GM23338 (cell line): ENCODE measurements at regions not wholly inside any gene's neighbourhood (a gene's known extent, or its start where the extent isn't known, plus 50 kb on each side); places are given as distances from the start of the nearest gene placed in this dataset.

ENCODE experiments used
- ATAC-seq: fragments of 200-7000 bp; cut with Tn5 transposase; 3 replicates; pipeline ENCODE4 v1.9.1; 2020
- DNase-seq: peaks from one replicate; pipeline ENCODE4 v3.0.0-alpha.2; 2015; ENCODE audit warnings: low spot score
- H2AFZ ChIP-seq: fragments of 200-600 bp; sonication (generic); 2 replicates; pipeline ENCODE4 v1.8.0; 2016; ENCODE audit warnings: antibody characterized with exemption, mild to moderate bottlenecking, moderate library complexity
- H3F3A ChIP-seq: fragments of 200-600 bp; sonication (generic); replicated peaks from 2 replicates; pipeline ENCODE4 v1.8.0; 2017; ENCODE audit warnings: antibody characterized with exemption, mixed run types, low read depth
- H3K27ac ChIP-seq: fragments of 200-600 bp; sonication (generic); 2 replicates; pipeline ENCODE4 v1.6.1; 2016; ENCODE audit warnings: low read depth
- H3K27me3 ChIP-seq: fragments of 200-600 bp; sonication (generic); 2 replicates; pipeline ENCODE4 v1.8.0; 2016; ENCODE audit warnings: mild to moderate bottlenecking, mixed run types, moderate library complexity; ENCODE audit not compliant: insufficient read depth
- H3K36me3 ChIP-seq: fragments of 200-600 bp; sonication (generic); 2 replicates; pipeline ENCODE4 v1.8.0; 2016; ENCODE audit warnings: mild to moderate bottlenecking; ENCODE audit not compliant: insufficient read depth
- H3K4me1 ChIP-seq: fragments of 200-600 bp; sonication (generic); 2 replicates; pipeline ENCODE4 v1.8.0; 2016; ENCODE audit warnings: mild to moderate bottlenecking, moderate library complexity; ENCODE audit not compliant: insufficient read depth
- H3K4me2 ChIP-seq: fragments of 200-600 bp; sonication (generic); 2 replicates; pipeline ENCODE4 v1.7.1; 2017; ENCODE audit warnings: mixed run types
- H3K4me3 ChIP-seq: fragments of 200-600 bp; sonication (generic); 2 replicates; pipeline ENCODE4 v1.6.1; 2016; ENCODE audit warnings: mixed run types
- H3K79me2 ChIP-seq: fragments of 200-600 bp; sonication (generic); replicated peaks from 2 replicates; pipeline ENCODE4 v1.8.0; 2017; ENCODE audit warnings: mild to moderate bottlenecking; ENCODE audit not compliant: insufficient read depth
- H3K9me2 ChIP-seq: fragments of 200-600 bp; sonication (generic); 2 replicates; pipeline ENCODE4 v1.8.0; 2017; ENCODE audit not compliant: insufficient read depth
- H4K20me1 ChIP-seq: fragments of 200-600 bp; sonication (generic); replicated peaks from 2 replicates; pipeline ENCODE4 v1.8.0; 2017; ENCODE audit warnings: mild to moderate bottlenecking; ENCODE audit not compliant: insufficient read depth
- H3K27ac Mint-ChIP-seq: 2 replicates; pipeline ENCODE4 v1.8.0; 2020; ENCODE audit warnings: inconsistent platforms, mild to moderate bottlenecking, moderate library complexity, mixed read lengths
- H3K27me3 Mint-ChIP-seq: 3 replicates; pipeline ENCODE4 v1.8.0; 2022; ENCODE audit warnings: low read depth, mild to moderate bottlenecking, moderate library complexity, mixed read lengths, inconsistent platforms; ENCODE audit not compliant: insufficient read depth, poor library complexity
- H3K36me3 Mint-ChIP-seq: 3 replicates; pipeline ENCODE4 v1.8.0; 2021; ENCODE audit warnings: low read depth, mild to moderate bottlenecking, inconsistent platforms, moderate library complexity, mixed read lengths
- H3K4me1 Mint-ChIP-seq: 3 replicates; pipeline ENCODE4 v1.8.0; 2020; ENCODE audit warnings: mild to moderate bottlenecking, inconsistent platforms, mixed read lengths
- H3K4me3 Mint-ChIP-seq: 3 replicates; pipeline ENCODE4 v1.8.0; 2021; ENCODE audit warnings: moderate library complexity, mild to moderate bottlenecking, inconsistent platforms, mixed read lengths
- H3K9me3 Mint-ChIP-seq: 3 replicates; pipeline ENCODE4 v1.8.0; 2020; ENCODE audit warnings: moderate library complexity, mild to moderate bottlenecking, inconsistent platforms, mixed read lengths
- CREB1 ChIP-seq: fragments of 250-450 bp; sonication (Bioruptor Pico); IDR thresholded peaks from 2 replicates; pipeline ENCODE4 v1.5.0; 2020; ENCODE audit warnings: low read depth, mild to moderate bottlenecking, moderate library complexity
- EZH2 ChIP-seq: fragments of 200-600 bp; sonication (generic); IDR thresholded peaks from one replicate; pipeline ENCODE4 v1.8.0; 2017; ENCODE audit warnings: antibody characterized with exemption, mild to moderate bottlenecking, low read depth; ENCODE audit not compliant: unreplicated experiment
- EZH2phosphoT487 ChIP-seq: fragments of 200-600 bp; sonication (generic); IDR thresholded peaks from one replicate; pipeline ENCODE4 v1.8.1; 2018; ENCODE audit warnings: antibody characterized with exemption; ENCODE audit not compliant: unreplicated experiment
- JUNB ChIP-seq: IDR thresholded peaks from one replicate; pipeline ENCODE4 v1.6.1; 2016; ENCODE audit warnings: antibody characterized with exemption; ENCODE audit not compliant: unreplicated experiment
- NANOG ChIP-seq: IDR thresholded peaks from 2 replicates; pipeline ENCODE4 v1.6.1; 2016; ENCODE audit warnings: antibody characterized with exemption, borderline replicate concordance
- POLR2AphosphoS5 ChIP-seq: IDR thresholded peaks from 2 replicates; pipeline ENCODE4 v1.6.1; 2016; ENCODE audit warnings: antibody characterized with exemption, low read depth
- ZNF331 ChIP-seq: fragments of 250-450 bp; sonication (Bioruptor Pico); IDR thresholded peaks from 2 replicates; pipeline ENCODE4 v1.5.0; 2020; ENCODE audit warnings: low read depth, mild to moderate bottlenecking, moderate library complexity
- TF ChIP-seq, protein P1 (sequence below): IDR thresholded peaks from one replicate; pipeline ENCODE4 v1.6.1; 2018; ENCODE audit warnings: antibody characterized with exemption; ENCODE audit not compliant: unreplicated experiment
- TF ChIP-seq, protein P2 (sequence below), 2 experiments: fragments of 200-600 bp in 1 of 2; sonication (generic) in 1 of 2; conservative IDR thresholded peaks; 2 replicates each; pipeline versions ENCODE4 v1.5.1 to v1.6.1; 2016 to 2017; ENCODE audit warnings: antibody characterized with exemption in 2 of 2, low read depth in 2 of 2, mild to moderate bottlenecking in 2 of 2, moderate library complexity in 1 of 2
- TF ChIP-seq, protein P3 (sequence below): IDR thresholded peaks from 2 replicates; pipeline ENCODE4 v1.6.1; 2016; ENCODE audit warnings: antibody characterized with exemption

DNA sequence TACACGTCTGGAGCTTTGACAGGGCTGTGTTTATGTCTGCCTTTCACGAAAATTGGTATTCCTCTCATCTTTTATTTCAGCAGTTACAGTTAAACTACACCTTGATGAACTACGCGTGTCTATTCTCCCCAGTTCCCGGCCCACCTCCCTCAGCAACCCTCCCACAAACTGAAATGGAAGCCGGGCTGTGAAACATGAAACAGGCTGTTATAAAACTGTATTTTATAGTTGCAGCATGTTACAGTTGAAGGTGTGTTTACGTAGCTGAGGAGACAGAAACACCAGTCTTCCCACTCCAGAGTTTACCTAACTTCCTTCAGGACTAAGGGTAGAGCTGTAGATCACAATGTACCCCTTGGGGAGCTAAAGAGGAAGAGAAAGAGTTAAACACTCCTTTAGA, 228.3 kb upstream of the ZNF32 start (continued):
- TF ChIP-seq, protein P1, sequence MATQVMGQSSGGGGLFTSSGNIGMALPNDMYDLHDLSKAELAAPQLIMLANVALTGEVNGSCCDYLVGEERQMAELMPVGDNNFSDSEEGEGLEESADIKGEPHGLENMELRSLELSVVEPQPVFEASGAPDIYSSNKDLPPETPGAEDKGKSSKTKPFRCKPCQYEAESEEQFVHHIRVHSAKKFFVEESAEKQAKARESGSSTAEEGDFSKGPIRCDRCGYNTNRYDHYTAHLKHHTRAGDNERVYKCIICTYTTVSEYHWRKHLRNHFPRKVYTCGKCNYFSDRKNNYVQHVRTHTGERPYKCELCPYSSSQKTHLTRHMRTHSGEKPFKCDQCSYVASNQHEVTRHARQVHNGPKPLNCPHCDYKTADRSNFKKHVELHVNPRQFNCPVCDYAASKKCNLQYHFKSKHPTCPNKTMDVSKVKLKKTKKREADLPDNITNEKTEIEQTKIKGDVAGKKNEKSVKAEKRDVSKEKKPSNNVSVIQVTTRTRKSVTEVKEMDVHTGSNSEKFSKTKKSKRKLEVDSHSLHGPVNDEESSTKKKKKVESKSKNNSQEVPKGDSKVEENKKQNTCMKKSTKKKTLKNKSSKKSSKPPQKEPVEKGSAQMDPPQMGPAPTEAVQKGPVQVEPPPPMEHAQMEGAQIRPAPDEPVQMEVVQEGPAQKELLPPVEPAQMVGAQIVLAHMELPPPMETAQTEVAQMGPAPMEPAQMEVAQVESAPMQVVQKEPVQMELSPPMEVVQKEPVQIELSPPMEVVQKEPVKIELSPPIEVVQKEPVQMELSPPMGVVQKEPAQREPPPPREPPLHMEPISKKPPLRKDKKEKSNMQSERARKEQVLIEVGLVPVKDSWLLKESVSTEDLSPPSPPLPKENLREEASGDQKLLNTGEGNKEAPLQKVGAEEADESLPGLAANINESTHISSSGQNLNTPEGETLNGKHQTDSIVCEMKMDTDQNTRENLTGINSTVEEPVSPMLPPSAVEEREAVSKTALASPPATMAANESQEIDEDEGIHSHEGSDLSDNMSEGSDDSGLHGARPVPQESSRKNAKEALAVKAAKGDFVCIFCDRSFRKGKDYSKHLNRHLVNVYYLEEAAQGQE = no peak
- TF ChIP-seq, protein P2, sequence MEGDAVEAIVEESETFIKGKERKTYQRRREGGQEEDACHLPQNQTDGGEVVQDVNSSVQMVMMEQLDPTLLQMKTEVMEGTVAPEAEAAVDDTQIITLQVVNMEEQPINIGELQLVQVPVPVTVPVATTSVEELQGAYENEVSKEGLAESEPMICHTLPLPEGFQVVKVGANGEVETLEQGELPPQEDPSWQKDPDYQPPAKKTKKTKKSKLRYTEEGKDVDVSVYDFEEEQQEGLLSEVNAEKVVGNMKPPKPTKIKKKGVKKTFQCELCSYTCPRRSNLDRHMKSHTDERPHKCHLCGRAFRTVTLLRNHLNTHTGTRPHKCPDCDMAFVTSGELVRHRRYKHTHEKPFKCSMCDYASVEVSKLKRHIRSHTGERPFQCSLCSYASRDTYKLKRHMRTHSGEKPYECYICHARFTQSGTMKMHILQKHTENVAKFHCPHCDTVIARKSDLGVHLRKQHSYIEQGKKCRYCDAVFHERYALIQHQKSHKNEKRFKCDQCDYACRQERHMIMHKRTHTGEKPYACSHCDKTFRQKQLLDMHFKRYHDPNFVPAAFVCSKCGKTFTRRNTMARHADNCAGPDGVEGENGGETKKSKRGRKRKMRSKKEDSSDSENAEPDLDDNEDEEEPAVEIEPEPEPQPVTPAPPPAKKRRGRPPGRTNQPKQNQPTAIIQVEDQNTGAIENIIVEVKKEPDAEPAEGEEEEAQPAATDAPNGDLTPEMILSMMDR (conservative IDR thresholded peaks at IDR 0.05; ENCODE audit: low read depth in 2 of 2) = no peak

DNA sequence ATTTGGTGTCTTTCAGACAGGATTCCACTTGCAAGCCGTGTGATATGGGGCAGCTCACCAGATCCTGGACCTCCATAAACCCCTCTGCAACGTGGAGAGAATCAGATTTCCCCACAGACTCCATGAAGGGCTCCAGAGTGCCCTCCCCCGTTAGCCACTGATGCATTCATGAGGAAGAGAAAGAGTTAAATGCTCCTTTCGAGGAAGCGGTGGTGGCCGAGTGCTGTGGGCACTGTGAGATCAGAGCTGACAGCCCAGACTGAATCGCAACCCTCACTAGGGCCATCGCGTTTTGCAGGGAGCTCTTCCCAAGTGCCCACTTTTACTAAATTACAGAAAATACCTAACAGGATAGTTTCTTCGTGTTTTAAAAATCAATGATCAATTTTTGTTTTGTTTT, 226.3 kb upstream of the ZNF32 start:
- Histone ChIP-seq H3K36me3 (no peaks in the 10 kb centered on the region), H3F3A (no peaks in the 10 kb centered on the region), H3K9me2 (no peaks in the 10 kb centered on the region), H3K79me2 (no peaks in the 10 kb centered on the region), H2AFZ (peak overlapping the region; percentile 69; the same call in 1 of the 2 replicates), H3K4me1 (no peaks in the 10 kb centered on the region), H3K4me3 (no peak overlapping the region), H3K27ac (no peak overlapping the region), H3K27me3 (no peaks in the 10 kb centered on the region), H3K4me2 (no peak overlapping the region), H4K20me1 (no peaks in the 10 kb centered on the region)
- Mint-ChIP-seq H3K4me1 (no peaks in the 10 kb centered on the region), H3K36me3 (no peaks in the 10 kb centered on the region), H3K9me3 (no peaks in the 10 kb centered on the region), H3K27ac (no peak overlapping the region), H3K4me3 (no peak overlapping the region), H3K27me3 (peaks cover 9% of the 10 kb centered on the region)
- DNase-seq (peak; percentile 11), ATAC-seq (peak; percentile 57; the same call in 2 of the 3 replicates)
- TF ChIP-seq NANOG = no peak
- TF ChIP-seq POLR2AphosphoS5 = no peak
- no peak for TF ChIP-seq JUNB
- no peak for TF ChIP-seq CREB1 (CRISPR knock-in tag)

DNA sequence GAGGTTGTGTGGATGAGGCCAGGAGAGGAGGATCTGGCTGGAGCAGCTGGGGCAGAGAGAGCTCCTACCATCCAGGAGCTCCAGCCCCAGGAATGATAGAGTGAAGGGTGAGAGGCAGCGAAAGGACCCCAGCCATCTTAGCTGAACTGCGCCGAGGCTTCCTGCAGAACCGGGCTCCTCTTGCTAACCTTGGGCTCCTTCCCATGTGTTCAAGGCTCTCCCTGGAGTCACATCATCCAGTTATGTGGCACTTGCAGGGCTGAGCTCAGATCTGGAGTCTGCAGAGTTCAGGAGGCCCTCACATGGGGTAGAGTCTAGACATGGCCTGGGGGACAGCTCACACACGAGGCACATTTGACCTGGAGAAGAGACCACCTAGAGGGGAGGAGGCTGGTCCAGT, 225.0 kb upstream of the ZNF32 start:
- Histone ChIP-seq H3K27me3 (no peaks in the 10 kb centered on the region), H3K4me2 (no peak overlapping the region), H3K27ac (no peak overlapping the region), H3K4me1 (no peaks in the 10 kb centered on the region), H2AFZ (no peak overlapping the region), H3F3A (no peaks in the 10 kb centered on the region), H3K79me2 (no peaks in the 10 kb centered on the region), H3K9me2 (no peaks in the 10 kb centered on the region), H3K4me3 (no peak overlapping the region), H4K20me1 (no peaks in the 10 kb centered on the region), H3K36me3 (no peaks in the 10 kb centered on the region)
- H3K9me3 Mint-ChIP-seq = no peaks in the 10 kb centered on the region
- H3K27ac Mint-ChIP-seq = no peak overlapping the region
- peaks cover 9% of the 10 kb centered on the region for H3K27me3 Mint-ChIP-seq
- DNase-seq = no peak
- H3K36me3 Mint-ChIP-seq = no peaks in the 10 kb centered on the region
- no peak for ATAC-seq
- H3K4me1 Mint-ChIP-seq = no peaks in the 10 kb centered on the region
- H3K4me3 Mint-ChIP-seq = no peak overlapping the region
- TF ChIP-seq ZNF331 (CRISPR knock-in tag) (no peak), EZH2phosphoT487 (no peak), EZH2 (no peak)
- TF ChIP-seq, protein P3, sequence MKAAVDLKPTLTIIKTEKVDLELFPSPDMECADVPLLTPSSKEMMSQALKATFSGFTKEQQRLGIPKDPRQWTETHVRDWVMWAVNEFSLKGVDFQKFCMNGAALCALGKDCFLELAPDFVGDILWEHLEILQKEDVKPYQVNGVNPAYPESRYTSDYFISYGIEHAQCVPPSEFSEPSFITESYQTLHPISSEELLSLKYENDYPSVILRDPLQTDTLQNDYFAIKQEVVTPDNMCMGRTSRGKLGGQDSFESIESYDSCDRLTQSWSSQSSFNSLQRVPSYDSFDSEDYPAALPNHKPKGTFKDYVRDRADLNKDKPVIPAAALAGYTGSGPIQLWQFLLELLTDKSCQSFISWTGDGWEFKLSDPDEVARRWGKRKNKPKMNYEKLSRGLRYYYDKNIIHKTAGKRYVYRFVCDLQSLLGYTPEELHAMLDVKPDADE = no peak
- TF ChIP-seq, protein P1 = no peak
